HG03565 (cell line): ENCODE measurements at regions not wholly inside any gene's neighbourhood (a gene's known extent, or its start where the extent isn't known, plus 50 kb on each side); places are given as distances from the start of the nearest gene placed in this dataset.
"Not testable (repeated sequence)": the region's sequence is repeated elsewhere in the genome, so short reads cannot be mapped to it uniquely, and the experiment has no call there.

Experiments used
- ATAC-seq: cut with Tn5 transposase; IDR thresholded peaks from one replicate; pipeline ENCODE4 v1.9.1; 2021; ENCODE audit warnings: mild to moderate bottlenecking, moderate library complexity; ENCODE audit not compliant: unreplicated experiment

GRCh38 chr2:21908712-21909380 lies 785.1 kb downstream of the TDRD15 start:
- not testable (repeated sequence) for ATAC-seq

- peak; percentile 46 for ATAC-seq
Measured at GRCh38 chr2:21910832-21911507, 787.2 kb downstream of the TDRD15 start.

GRCh38 chr2:21912405-21912804 lies 788.6 kb downstream of the TDRD15 start:
- ATAC-seq: no peak

- ATAC-seq: no peak
Measured at GRCh38 chr2:21915201-21915600, 791.4 kb downstream of the TDRD15 start.

- ATAC-seq: no peak
Measured at GRCh38 chr2:21916934-21917522, 793.3 kb downstream of the TDRD15 start.

- ATAC-seq: no peak
Measured at GRCh38 chr2:21920721-21921120, 797.0 kb downstream of the TDRD15 start.

GRCh38 chr2:21924640-21925285 lies 801.0 kb downstream of the TDRD15 start:
- ATAC-seq: peak; percentile 90

- no peak for ATAC-seq
Measured at GRCh38 chr2:21928292-21928691, 804.5 kb downstream of the TDRD15 start.

- ATAC-seq: no peak
Measured at GRCh38 chr2:21930226-21930625, 806.5 kb downstream of the TDRD15 start.

- ATAC-seq: no peak
Measured at GRCh38 chr2:21939967-21940366, 816.2 kb downstream of the TDRD15 start.

GRCh38 chr2:21944536-21944935 lies 820.8 kb downstream of the TDRD15 start:
- no peak for ATAC-seq

- ATAC-seq: no peak
Measured at GRCh38 chr2:21945658-21946057, 821.9 kb downstream of the TDRD15 start.

GRCh38 chr2:21947046-21947445 lies 823.3 kb downstream of the TDRD15 start:
- ATAC-seq: no peak

- no peak for ATAC-seq
Measured at GRCh38 chr2:21966139-21966538, 842.4 kb downstream of the TDRD15 start.

- no peak for ATAC-seq
Measured at GRCh38 chr2:21970971-21971370, 847.2 kb downstream of the TDRD15 start.

- no peak for ATAC-seq
Measured at GRCh38 chr2:21972586-21972985, 848.8 kb downstream of the TDRD15 start.

- no peak for ATAC-seq
Measured at GRCh38 chr2:21981127-21981526, 857.4 kb downstream of the TDRD15 start.

GRCh38 chr2:21993002-21993401 lies 869.2 kb downstream of the TDRD15 start:
- ATAC-seq: no peak

GRCh38 chr2:21996339-21996738 lies 872.6 kb downstream of the TDRD15 start:
- ATAC-seq: no peak

- no peak for ATAC-seq
Measured at GRCh38 chr2:21999522-21999921, 875.8 kb downstream of the TDRD15 start.

- ATAC-seq: no peak
Measured at GRCh38 chr2:22002066-22002465, 878.3 kb downstream of the TDRD15 start.

- ATAC-seq: no peak
Measured at GRCh38 chr2:22003270-22003669, 879.5 kb downstream of the TDRD15 start.
